OCI-LY1 (cell line): ENCODE measurements at regions not wholly inside any gene's neighbourhood (a gene's known extent, or its start where the extent isn't known, plus 50 kb on each side); places are given as distances from the start of the nearest gene placed in this dataset.

Experiments
- H2AFZ ChIP-seq: fragments of 200-600 bp; sonication (generic), shearing (Covaris generic); 2 replicates; pipeline ENCODE4 v1.6.0; 2014; ENCODE audit warnings: antibody characterized with exemption, mild to moderate bottlenecking, low read length
- H3F3A ChIP-seq: fragments of 200-600 bp; sonication (generic), shearing (Covaris generic); 2 replicates; pipeline ENCODE4 v1.6.0; 2014; ENCODE audit warnings: mild to moderate bottlenecking, antibody characterized with exemption, low read length, moderate library complexity; ENCODE audit not compliant: insufficient read depth
- H3K27ac ChIP-seq: fragments of 200-600 bp; sonication (generic); 2 replicates; pipeline ENCODE4 v1.5.1; 2014; ENCODE audit warnings: low read length, mixed run types, mild to moderate bottlenecking, low read depth; ENCODE audit not compliant: poor library complexity, severe bottlenecking
- H3K27me3 ChIP-seq: fragments of 200-600 bp; sonication (generic); 2 replicates; pipeline ENCODE4 v1.6.0; 2014; ENCODE audit warnings: antibody characterized with exemption, mild to moderate bottlenecking, low read length, moderate library complexity; ENCODE audit not compliant: insufficient read depth
- H3K36me3 ChIP-seq: fragments of 200-600 bp; sonication (generic); 2 replicates; pipeline ENCODE4 v1.6.1; 2014; ENCODE audit warnings: mild to moderate bottlenecking, antibody characterized with exemption, low read length, moderate library complexity, mixed read lengths; ENCODE audit not compliant: insufficient read depth
- H3K4me1 ChIP-seq: fragments of 200-600 bp; sonication (generic); 2 replicates; pipeline ENCODE4 v1.5.1; 2014; ENCODE audit warnings: mild to moderate bottlenecking, low read length, moderate library complexity; ENCODE audit not compliant: insufficient read depth, severe bottlenecking
- H3K4me2 ChIP-seq: fragments of 200-600 bp; sonication (generic), shearing (Covaris generic); 2 replicates; pipeline ENCODE4 v1.6.1; 2014; ENCODE audit warnings: low read length
- H3K4me3 ChIP-seq: fragments of 200-600 bp; sonication (generic); 2 replicates; pipeline ENCODE4 v1.5.1; 2014; ENCODE audit warnings: low read length, low read depth, mild to moderate bottlenecking, mixed read lengths; ENCODE audit not compliant: poor library complexity, severe bottlenecking
- H3K79me2 ChIP-seq: fragments of 200-600 bp; shearing (Covaris generic); 2 replicates; pipeline ENCODE4 v1.6.1; 2016; ENCODE audit warnings: mixed run types, low read length, mixed read lengths; ENCODE audit not compliant: insufficient read depth
- H3K9ac ChIP-seq: fragments of 200-600 bp; sonication (generic), shearing (Covaris generic); 2 replicates; pipeline ENCODE4 v1.6.1; 2014; ENCODE audit warnings: mild to moderate bottlenecking, low read length, mixed read lengths
- H3K9me2 ChIP-seq: fragments of 200-600 bp; sonication (generic), shearing (Covaris generic); 2 replicates; pipeline ENCODE4 v1.6.1; 2014; ENCODE audit warnings: low read depth, mild to moderate bottlenecking, low read length, mixed read lengths
- H3K9me3 ChIP-seq: fragments of 200-600 bp; shearing (Covaris generic); 2 replicates; pipeline ENCODE4 v1.6.1; 2014; ENCODE audit warnings: low read length, mixed read lengths
- H4K20me1 ChIP-seq: fragments of 200-600 bp; sonication (generic), shearing (Covaris generic); 2 replicates; pipeline ENCODE4 v1.6.0; 2016; ENCODE audit warnings: mild to moderate bottlenecking, low read length; ENCODE audit not compliant: insufficient read depth
- CTCF ChIP-seq: fragments of 200-600 bp; sonication (generic), shearing (Covaris generic); IDR thresholded peaks from 2 replicates; pipeline ENCODE4 v1.5.1; 2017; ENCODE audit warnings: mild to moderate bottlenecking, antibody characterized with exemption, low read length, moderate library complexity, mixed read lengths
- EZH2 ChIP-seq: fragments of 200-600 bp; sonication (generic), shearing (Covaris generic); IDR thresholded peaks from 2 replicates; pipeline ENCODE4 v1.8.0; 2017; ENCODE audit warnings: borderline replicate concordance, mixed run types, mild to moderate bottlenecking, antibody characterized with exemption, low read length, moderate library complexity, mixed read lengths

- Histone ChIP-seq H3K9ac (no peak overlapping the region), H3K79me2 (no peaks in the 10 kb centered on the region), H3K9me2 (no peaks in the 10 kb centered on the region), H3K4me3 (no peak overlapping the region), H2AFZ (no peak overlapping the region), H3K36me3 (no peaks in the 10 kb centered on the region), H4K20me1 (no peaks in the 10 kb centered on the region), H3K4me2 (no peak overlapping the region), H3K4me1 (no peaks in the 10 kb centered on the region), H3K9me3 (no peaks in the 10 kb centered on the region), H3F3A (no peaks in the 10 kb centered on the region), H3K27me3 (no peaks in the 10 kb centered on the region), H3K27ac (no peak overlapping the region)
- TF ChIP-seq EZH2 (no peak), CTCF (no peak)
These were observed 105.2 kb downstream of the GASK1B start for GRCh38 chr4:158067646-158068045.

GRCh38 chr4:158065603-158066002, 107.2 kb downstream of the GASK1B start:
- H3K4me1 ChIP-seq, result no peaks in the 10 kb centered on the region
- no peak overlapping the region for H3K4me3 ChIP-seq
- H3K9ac ChIP-seq, result no peak overlapping the region
- no peak overlapping the region for H2AFZ ChIP-seq
- no peaks in the 10 kb centered on the region for H3F3A ChIP-seq
- TF ChIP-seq EZH2 (no peak), CTCF (no peak)
- H3K9me2 ChIP-seq, result no peaks in the 10 kb centered on the region
- no peak overlapping the region for H3K27ac ChIP-seq
- H3K4me2 ChIP-seq, result no peak overlapping the region
- H3K27me3 ChIP-seq, result no peaks in the 10 kb centered on the region
- no peaks in the 10 kb centered on the region for H4K20me1 ChIP-seq
- no peaks in the 10 kb centered on the region for H3K36me3 ChIP-seq
- no peaks in the 10 kb centered on the region for H3K9me3 ChIP-seq
- H3K79me2 ChIP-seq, result no peaks in the 10 kb centered on the region

GRCh38 chr4:158065176-158065575, 107.6 kb downstream of the GASK1B start:
- Histone ChIP-seq H3K4me2 (no peak overlapping the region), H4K20me1 (no peaks in the 10 kb centered on the region), H3K4me1 (no peaks in the 10 kb centered on the region), H3K9me2 (no peaks in the 10 kb centered on the region), H3K79me2 (no peaks in the 10 kb centered on the region), H3K27me3 (no peaks in the 10 kb centered on the region), H3K4me3 (no peak overlapping the region), H2AFZ (no peak overlapping the region), H3K9ac (no peak overlapping the region), H3F3A (no peaks in the 10 kb centered on the region), H3K9me3 (no peaks in the 10 kb centered on the region), H3K36me3 (no peaks in the 10 kb centered on the region), H3K27ac (no peak overlapping the region)
- TF ChIP-seq EZH2 (no peak), CTCF (no peak)
